ENCODE measurements at regions not wholly inside any gene's neighbourhood (a gene's known extent, or its start where the extent isn't known, plus 50 kb on each side); places are given as distances from the start of the nearest gene placed in this dataset.

DNA sequence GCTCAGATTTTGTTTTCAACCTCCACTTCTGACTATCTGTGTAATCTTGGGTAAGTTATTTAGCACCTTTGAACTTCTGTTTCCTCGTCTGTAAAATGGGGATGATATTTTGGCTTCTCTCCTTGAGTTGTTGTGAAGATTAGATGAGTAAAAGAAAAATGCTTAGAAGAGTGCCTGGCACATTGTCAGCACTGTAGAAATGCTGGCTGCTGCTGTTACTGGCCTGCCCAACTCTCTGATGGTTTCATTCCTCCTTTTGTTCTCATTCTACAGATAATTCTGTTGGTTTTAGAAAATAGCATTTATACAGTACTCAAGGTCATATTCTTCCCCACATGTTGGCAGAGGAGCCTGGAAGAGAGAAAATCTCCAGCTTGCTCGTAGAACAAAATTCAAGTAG, 547.2 kb upstream of the JAG1 start:
- Histone ChIP-seq H3K27me3 (ENCODE audit: low read depth, low read length) (no peaks in the 10 kb centered on the region), H3K9me3 (ENCODE audit: insufficient read depth, low read length) (no peaks in the 10 kb centered on the region), H3K4me2 (ENCODE audit: low read length) (peak overlapping the region; percentile 25), H3K4me1 (ENCODE audit: low read length) (peaks cover 29% of the 10 kb centered on the region), H2AFZ (ENCODE audit: low read depth, low read length) (peak overlapping the region; percentile 83), H4K20me1 (ENCODE audit: insufficient read depth, low read length) (no peaks in the 10 kb centered on the region), H3K36me3 (replicated peaks; ENCODE audit: low read depth, low read length) (peaks cover 8% of the 10 kb centered on the region), H3K79me2 (ENCODE audit: low read length) (no peaks in the 10 kb centered on the region), H3K9ac (ENCODE audit: low read length) (no peak overlapping the region), H3K27ac (ENCODE audit: low read length) (no peak overlapping the region), H3K4me3 (ENCODE audit: low read length) (no peak overlapping the region)
- no peak for TF ChIP-seq EZH2phosphoT487 (IDR thresholded peaks at IDR 0.05; ENCODE audit: low read depth)
- TF ChIP-seq, protein P1, sequence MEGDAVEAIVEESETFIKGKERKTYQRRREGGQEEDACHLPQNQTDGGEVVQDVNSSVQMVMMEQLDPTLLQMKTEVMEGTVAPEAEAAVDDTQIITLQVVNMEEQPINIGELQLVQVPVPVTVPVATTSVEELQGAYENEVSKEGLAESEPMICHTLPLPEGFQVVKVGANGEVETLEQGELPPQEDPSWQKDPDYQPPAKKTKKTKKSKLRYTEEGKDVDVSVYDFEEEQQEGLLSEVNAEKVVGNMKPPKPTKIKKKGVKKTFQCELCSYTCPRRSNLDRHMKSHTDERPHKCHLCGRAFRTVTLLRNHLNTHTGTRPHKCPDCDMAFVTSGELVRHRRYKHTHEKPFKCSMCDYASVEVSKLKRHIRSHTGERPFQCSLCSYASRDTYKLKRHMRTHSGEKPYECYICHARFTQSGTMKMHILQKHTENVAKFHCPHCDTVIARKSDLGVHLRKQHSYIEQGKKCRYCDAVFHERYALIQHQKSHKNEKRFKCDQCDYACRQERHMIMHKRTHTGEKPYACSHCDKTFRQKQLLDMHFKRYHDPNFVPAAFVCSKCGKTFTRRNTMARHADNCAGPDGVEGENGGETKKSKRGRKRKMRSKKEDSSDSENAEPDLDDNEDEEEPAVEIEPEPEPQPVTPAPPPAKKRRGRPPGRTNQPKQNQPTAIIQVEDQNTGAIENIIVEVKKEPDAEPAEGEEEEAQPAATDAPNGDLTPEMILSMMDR (IDR thresholded peaks at IDR 0.05; ENCODE audit: low read depth, low read length): no peak

- Histone ChIP-seq H3K4me3 (ENCODE audit: low read length) (no peak overlapping the region), H3K4me2 (ENCODE audit: low read length) (no peak overlapping the region), H3K27me3 (ENCODE audit: low read depth, low read length) (no peaks in the 10 kb centered on the region), H3K9me3 (ENCODE audit: insufficient read depth, low read length) (no peaks in the 10 kb centered on the region), H3K27ac (ENCODE audit: low read length) (no peak overlapping the region), H4K20me1 (ENCODE audit: insufficient read depth, low read length) (no peaks in the 10 kb centered on the region), H3K4me1 (ENCODE audit: low read length) (peaks cover 28% of the 10 kb centered on the region), H3K9ac (ENCODE audit: low read length) (no peak overlapping the region), H3K36me3 (replicated peaks; ENCODE audit: low read depth, low read length) (peaks cover 8% of the 10 kb centered on the region), H2AFZ (ENCODE audit: low read depth, low read length) (no peak overlapping the region), H3K79me2 (ENCODE audit: low read length) (no peaks in the 10 kb centered on the region)
- TF ChIP-seq, protein P1 (IDR thresholded peaks at IDR 0.05; ENCODE audit: low read depth, low read length): no peak
- no peak for TF ChIP-seq EZH2phosphoT487 (IDR thresholded peaks at IDR 0.05; ENCODE audit: low read depth)
These were observed 548.4 kb upstream of the JAG1 start for GRCh38 chr20:11222243-11222642.

DNA sequence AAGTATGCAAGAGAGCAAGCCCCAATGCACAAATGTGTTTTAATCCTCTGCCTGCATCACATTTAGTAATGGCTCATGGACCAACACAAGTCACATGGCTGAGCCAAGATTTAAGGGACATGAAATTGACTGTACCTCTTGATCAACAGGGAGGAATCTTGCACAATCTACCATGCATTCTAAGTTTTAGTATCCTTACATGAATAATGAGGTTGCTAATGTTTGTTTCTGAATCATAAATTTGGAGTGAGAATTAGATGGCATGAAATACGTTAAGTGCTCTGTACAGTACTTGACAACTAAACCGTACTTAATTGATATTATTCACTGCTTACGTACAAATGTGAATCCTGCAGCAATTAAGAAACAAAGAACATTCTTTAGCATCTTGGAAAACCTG, 553.8 kb upstream of the JAG1 start:
- H3K4me2 ChIP-seq (ENCODE audit: low read length): no peak overlapping the region
- no peak overlapping the region for H3K9ac ChIP-seq (ENCODE audit: low read length)
- H2AFZ ChIP-seq (ENCODE audit: low read depth, low read length): no peak overlapping the region
- H3K4me3 ChIP-seq (ENCODE audit: low read length): no peak overlapping the region
- no peaks in the 10 kb centered on the region for H3K79me2 ChIP-seq (ENCODE audit: low read length)
- H3K36me3 ChIP-seq (replicated peaks; ENCODE audit: low read depth, low read length): no peaks in the 10 kb centered on the region
- no peaks in the 10 kb centered on the region for H3K27me3 ChIP-seq (ENCODE audit: low read depth, low read length)
- H3K4me1 ChIP-seq (ENCODE audit: low read length): peaks cover 9% of the 10 kb centered on the region
- no peak for TF ChIP-seq EZH2phosphoT487 (IDR thresholded peaks at IDR 0.05; ENCODE audit: low read depth)
- H3K9me3 ChIP-seq (ENCODE audit: insufficient read depth, low read length): no peaks in the 10 kb centered on the region
- H4K20me1 ChIP-seq (ENCODE audit: insufficient read depth, low read length): no peaks in the 10 kb centered on the region
- H3K27ac ChIP-seq (ENCODE audit: low read length): no peak overlapping the region

DNA sequence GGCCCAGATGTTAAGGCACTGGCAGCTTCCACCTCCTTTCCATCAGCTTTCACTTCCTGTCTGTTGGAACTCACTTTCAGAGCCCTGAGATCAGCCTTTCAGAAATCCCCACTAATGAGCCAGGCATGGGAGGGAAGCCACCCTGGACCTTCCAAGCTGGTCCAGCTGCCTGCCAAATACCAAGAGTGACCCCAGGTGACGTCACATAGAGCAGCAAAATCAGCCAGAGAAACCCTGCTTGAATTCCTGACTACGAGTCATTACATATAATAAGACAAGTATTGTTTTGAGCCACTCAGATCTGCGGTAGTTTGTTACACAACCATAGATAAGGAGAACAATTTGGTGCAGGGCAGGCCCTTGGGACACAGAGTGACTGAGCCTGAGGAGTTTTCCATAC, 556.0 kb upstream of the JAG1 start:
- no peaks in the 10 kb centered on the region for H4K20me1 ChIP-seq (ENCODE audit: insufficient read depth, low read length)
- no peaks in the 10 kb centered on the region for H3K36me3 ChIP-seq (replicated peaks; ENCODE audit: low read depth, low read length)
- no peaks in the 10 kb centered on the region for H3K9me3 ChIP-seq (ENCODE audit: insufficient read depth, low read length)
- H3K4me1 ChIP-seq (ENCODE audit: low read length): peaks cover 22% of the 10 kb centered on the region
- H3K4me3 ChIP-seq (ENCODE audit: low read length): no peak overlapping the region
- H3K27ac ChIP-seq (ENCODE audit: low read length): no peak overlapping the region
- H3K9ac ChIP-seq (ENCODE audit: low read length): no peak overlapping the region
- H2AFZ ChIP-seq (ENCODE audit: low read depth, low read length): peak overlapping the region; percentile 43; the same call in 1 of the 2 replicates
- H3K79me2 ChIP-seq (ENCODE audit: low read length): no peaks in the 10 kb centered on the region
- H3K4me2 ChIP-seq (ENCODE audit: low read length): peak overlapping the region; percentile 11
- H3K27me3 ChIP-seq (ENCODE audit: low read depth, low read length): no peaks in the 10 kb centered on the region
- no peak for TF ChIP-seq EZH2phosphoT487 (IDR thresholded peaks at IDR 0.05; ENCODE audit: low read depth)
- TF ChIP-seq, protein P1 (IDR thresholded peaks at IDR 0.05; ENCODE audit: low read depth, low read length): no peak

DNA sequence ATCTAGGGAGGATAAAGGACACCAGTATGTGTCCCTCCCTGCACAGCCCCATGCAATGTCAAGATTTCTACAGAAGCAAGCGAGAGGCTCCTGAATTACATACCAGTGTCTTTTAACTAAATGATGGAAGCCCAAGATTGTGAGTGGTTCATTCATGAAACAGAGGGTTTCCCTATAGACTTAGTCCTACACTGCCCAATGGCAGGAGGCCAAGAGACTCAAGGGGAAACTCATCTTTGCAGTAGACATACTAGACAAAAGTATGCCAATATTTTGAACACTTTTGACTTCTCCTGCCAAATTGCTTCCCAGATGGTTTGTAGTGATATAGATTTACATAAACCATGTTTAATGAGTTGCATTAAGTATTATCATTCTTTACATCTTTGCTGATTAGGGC, 557.2 kb upstream of the JAG1 start:
- Histone ChIP-seq H3K27ac (ENCODE audit: low read length) (no peak overlapping the region), H3K79me2 (ENCODE audit: low read length) (no peaks in the 10 kb centered on the region), H3K9me3 (ENCODE audit: insufficient read depth, low read length) (no peaks in the 10 kb centered on the region), H2AFZ (ENCODE audit: low read depth, low read length) (no peak overlapping the region), H3K9ac (ENCODE audit: low read length) (no peak overlapping the region), H3K36me3 (replicated peaks; ENCODE audit: low read depth, low read length) (no peaks in the 10 kb centered on the region), H3K4me1 (ENCODE audit: low read length) (peaks cover 32% of the 10 kb centered on the region), H4K20me1 (ENCODE audit: insufficient read depth, low read length) (no peaks in the 10 kb centered on the region), H3K27me3 (ENCODE audit: low read depth, low read length) (no peaks in the 10 kb centered on the region), H3K4me3 (ENCODE audit: low read length) (no peak overlapping the region), H3K4me2 (ENCODE audit: low read length) (no peak overlapping the region)
- TF ChIP-seq, protein P1 (IDR thresholded peaks at IDR 0.05; ENCODE audit: low read depth, low read length): no peak
- TF ChIP-seq EZH2phosphoT487 (IDR thresholded peaks at IDR 0.05; ENCODE audit: low read depth): no peak

All from OCI-LY3 (cell line).